HG02852 (cell line): ENCODE measurements at regions not wholly inside any gene's neighbourhood (a gene's known extent, or its start where the extent isn't known, plus 50 kb on each side); places are given as distances from the start of the nearest gene placed in this dataset.

Experiments used
- ATAC-seq: cut with Tn5 transposase; IDR thresholded peaks from one replicate; pipeline ENCODE4 v1.9.1; 2021; ENCODE audit warnings: mild to moderate bottlenecking, moderate library complexity; ENCODE audit not compliant: unreplicated experiment

GRCh38 chr11:131185915-131186314, 184.5 kb upstream of the NTM start:
- no peak for ATAC-seq

- peak; percentile 91 for ATAC-seq
These were observed 183.8 kb upstream of the NTM start for GRCh38 chr11:131186629-131187101.

- ATAC-seq = no peak
These were observed 180.0 kb upstream of the NTM start for GRCh38 chr11:131190446-131190845.

- no peak for ATAC-seq
These were observed 178.8 kb upstream of the NTM start for GRCh38 chr11:131191606-131192005.

- no peak for ATAC-seq
These were observed 177.8 kb upstream of the NTM start for GRCh38 chr11:131192628-131193027.

- no peak for ATAC-seq
These were observed 177.3 kb upstream of the NTM start for GRCh38 chr11:131193031-131193501.

- no peak for ATAC-seq
These were observed 175.7 kb upstream of the NTM start for GRCh38 chr11:131194726-131195125.

- no peak for ATAC-seq
These were observed 174.5 kb upstream of the NTM start for GRCh38 chr11:131195661-131196517.

GRCh38 chr11:131198161-131199014, 172.0 kb upstream of the NTM start:
- no peak for ATAC-seq

- ATAC-seq = no peak
These were observed 171.5 kb upstream of the NTM start for GRCh38 chr11:131199015-131199280.

- no peak for ATAC-seq
These were observed 168.7 kb upstream of the NTM start for GRCh38 chr11:131201674-131202073.

- ATAC-seq = no peak
These were observed 167.4 kb upstream of the NTM start for GRCh38 chr11:131203040-131203439.

- no peak for ATAC-seq
These were observed 166.1 kb upstream of the NTM start for GRCh38 chr11:131204282-131204681.

- ATAC-seq = no peak
These were observed 165.5 kb upstream of the NTM start for GRCh38 chr11:131204765-131205380.

GRCh38 chr11:131206671-131207070, 163.7 kb upstream of the NTM start:
- ATAC-seq = no peak

GRCh38 chr11:131207901-131208300, 162.5 kb upstream of the NTM start:
- ATAC-seq = no peak

- ATAC-seq = no peak
These were observed 152.8 kb upstream of the NTM start for GRCh38 chr11:131217313-131218310.

GRCh38 chr11:131218542-131218941, 151.9 kb upstream of the NTM start:
- ATAC-seq = no peak

- no peak for ATAC-seq
These were observed 150.8 kb upstream of the NTM start for GRCh38 chr11:131219646-131220045.
